Stimulated activated CD8-positive, alpha-beta memory T cell treated with anti-CD3 and anti-CD28 coated beads, Interleukin-2, amount 100 ng/mL, for 1 hour (primary cell): ENCODE measurements at regions not wholly inside any gene's neighbourhood (a gene's known extent, or its start where the extent isn't known, plus 50 kb on each side); places are given as distances from the start of the nearest gene placed in this dataset.
"Not testable (repeated sequence)": the region's sequence is repeated elsewhere in the genome, so short reads cannot be mapped to it uniquely, and the experiment has no call there.

ENCODE experiments used
- DNase-seq, 2 donors: peaks; one replicate each; pipeline ENCODE4 v3.0.0-alpha.2; 2020; ENCODE audit warnings: low read depth in 2 of 2

DNA sequence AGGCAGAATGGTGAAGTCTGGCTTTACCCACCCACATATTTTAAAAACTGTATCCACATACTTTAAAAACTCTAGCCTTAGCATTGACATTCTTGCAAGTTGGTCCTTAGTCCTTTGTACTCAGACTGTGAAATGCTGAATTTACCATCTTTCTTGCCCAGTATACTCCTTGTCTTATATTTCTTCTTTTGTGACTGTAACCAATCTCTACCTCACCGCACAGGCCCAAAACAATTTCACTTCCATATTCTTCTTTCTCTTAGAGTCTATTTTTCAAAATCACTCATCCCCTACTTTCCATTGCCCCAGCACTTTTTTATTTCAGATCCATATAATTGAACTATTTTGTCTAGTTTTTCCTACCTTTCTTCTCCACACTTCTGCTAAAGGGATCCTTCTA is 892.4 kb upstream of the B3GALT2 start:
- DNase-seq = no peak

DNA sequence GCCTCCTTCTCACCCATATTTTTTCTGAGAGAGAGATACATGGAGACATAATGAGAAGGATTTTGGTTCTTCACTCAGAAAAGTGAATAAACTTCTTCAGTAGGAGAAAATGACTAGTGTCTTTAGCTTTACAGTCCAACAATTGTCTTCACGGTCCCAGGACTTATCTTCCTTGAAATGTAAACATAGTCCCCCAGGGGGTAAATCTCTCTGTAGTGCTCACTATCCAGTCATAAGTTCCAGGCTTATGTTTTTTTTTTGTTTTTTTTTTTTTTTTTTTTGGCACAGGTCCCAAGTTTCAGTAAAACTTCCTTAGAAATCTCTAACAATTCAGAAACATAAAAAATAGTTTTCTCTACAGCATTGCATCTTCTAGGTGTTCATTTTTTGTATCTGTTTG is 890.2 kb upstream of the B3GALT2 start:
- no peak for DNase-seq

GRCh38 chr1:194073833-194074232 is 887.4 kb upstream of the B3GALT2 start:
- DNase-seq = no peak

DNA sequence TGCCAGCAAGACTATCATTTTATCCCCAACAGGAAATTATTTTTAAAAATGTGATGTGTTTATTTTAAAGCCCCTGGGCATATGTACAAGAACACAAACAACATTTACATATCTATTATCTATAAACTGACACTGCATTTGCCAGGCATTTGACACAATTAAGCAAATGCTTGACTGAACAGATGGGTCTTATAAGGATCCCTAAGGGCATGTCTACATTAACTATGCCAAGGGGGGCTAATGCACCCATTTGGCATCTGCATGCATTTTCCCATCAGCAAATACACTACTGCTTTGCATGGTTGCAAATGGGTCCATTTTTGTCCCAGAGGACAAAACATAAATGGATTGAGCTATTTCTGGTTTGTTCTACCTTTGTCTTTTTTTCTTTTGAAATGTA is 884.8 kb upstream of the B3GALT2 start:
- DNase-seq = no peak

DNA sequence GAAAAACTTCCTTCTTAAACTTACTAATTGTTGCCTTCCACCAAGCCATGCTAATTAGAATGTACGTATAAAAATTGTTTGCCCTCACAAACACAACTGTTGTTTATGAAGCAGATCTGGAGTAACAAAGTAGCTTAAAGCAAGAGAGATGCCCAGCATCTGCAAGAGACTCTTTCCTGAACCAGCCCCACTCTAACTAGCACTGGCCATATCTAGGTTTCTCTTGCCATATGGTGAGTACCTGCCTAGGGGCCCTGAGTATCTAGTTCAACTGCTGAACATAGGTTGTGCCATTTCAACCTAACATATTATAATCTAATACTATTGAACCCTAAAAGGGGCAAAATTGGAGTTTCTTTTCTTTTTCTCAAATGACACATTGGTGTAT is 883.4 kb upstream of the B3GALT2 start:
- no peak for DNase-seq

- no peak for DNase-seq
Observed at GRCh38 chr1:194069168-194069830, 882.9 kb upstream of the B3GALT2 start.

GRCh38 chr1:194068446-194069167 is 882.2 kb upstream of the B3GALT2 start:
- no peak for DNase-seq

DNA sequence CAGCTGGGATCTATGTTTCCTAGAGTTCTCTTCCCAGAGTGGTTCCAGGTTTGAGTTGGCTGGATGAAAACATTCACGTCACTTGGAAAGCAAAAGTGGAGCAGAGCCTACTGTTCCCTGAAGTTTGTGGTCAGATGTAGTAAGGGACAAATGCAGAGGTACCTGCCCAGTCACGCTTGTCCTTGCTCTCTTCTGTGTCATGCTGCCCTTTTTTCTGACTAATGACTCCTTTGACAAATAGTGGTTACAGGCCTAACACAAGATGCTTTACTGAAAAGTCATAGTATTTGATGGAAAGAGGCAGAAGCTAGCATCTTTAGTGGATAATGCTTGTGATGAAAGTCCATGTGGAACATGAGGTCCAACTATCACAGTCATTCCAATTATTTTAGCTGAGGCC is 881.4 kb upstream of the B3GALT2 start:
- DNase-seq = no peak

DNA sequence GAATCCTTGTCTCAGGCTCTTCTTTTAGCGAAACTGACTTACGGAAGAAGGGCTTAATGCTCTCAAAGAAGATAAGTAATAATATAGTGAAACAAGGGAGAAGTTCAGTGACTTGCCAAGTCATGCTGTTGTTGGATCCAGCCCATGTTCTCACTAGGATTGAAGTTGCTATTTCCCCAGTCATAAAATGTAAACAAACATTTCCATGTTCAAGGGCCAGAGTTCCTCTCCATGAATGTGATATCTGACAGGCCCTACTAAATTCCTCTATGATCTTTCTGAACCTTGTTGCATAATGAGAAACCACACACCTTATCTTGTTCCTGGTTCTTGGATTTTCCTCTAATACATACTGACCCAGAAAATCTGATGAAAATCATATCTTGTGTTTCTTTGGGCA is 876.5 kb upstream of the B3GALT2 start:
- no peak for DNase-seq

GRCh38 chr1:194062526-194062925 is 876.1 kb upstream of the B3GALT2 start:
- no peak for DNase-seq

GRCh38 chr1:194060481-194060880 is 874.1 kb upstream of the B3GALT2 start:
- no peak for DNase-seq

GRCh38 chr1:194058268-194058667 is 871.9 kb upstream of the B3GALT2 start:
- DNase-seq = not testable (repeated sequence)

DNA sequence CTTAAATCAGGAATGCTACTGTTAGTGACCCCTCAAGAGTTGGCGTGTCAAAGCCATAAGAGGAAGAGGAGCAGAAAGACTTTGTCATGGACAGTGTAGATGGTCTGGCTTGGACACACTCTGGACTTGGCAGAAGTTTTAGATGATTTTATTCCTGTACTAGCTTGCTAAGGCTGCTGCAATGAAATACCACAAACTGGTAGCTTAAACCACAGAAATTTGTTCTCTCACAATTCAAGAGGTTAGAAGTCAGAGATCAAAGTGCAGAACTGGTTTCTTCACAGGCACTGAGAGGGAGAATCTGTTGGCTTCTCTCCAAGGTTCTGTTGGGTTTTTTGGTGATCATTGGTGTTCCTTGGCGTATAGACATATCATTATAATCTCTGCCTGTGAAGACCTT is 869.8 kb upstream of the B3GALT2 start:
- DNase-seq = no peak

GRCh38 chr1:194055536-194055935 is 869.1 kb upstream of the B3GALT2 start:
- DNase-seq = no peak

DNA sequence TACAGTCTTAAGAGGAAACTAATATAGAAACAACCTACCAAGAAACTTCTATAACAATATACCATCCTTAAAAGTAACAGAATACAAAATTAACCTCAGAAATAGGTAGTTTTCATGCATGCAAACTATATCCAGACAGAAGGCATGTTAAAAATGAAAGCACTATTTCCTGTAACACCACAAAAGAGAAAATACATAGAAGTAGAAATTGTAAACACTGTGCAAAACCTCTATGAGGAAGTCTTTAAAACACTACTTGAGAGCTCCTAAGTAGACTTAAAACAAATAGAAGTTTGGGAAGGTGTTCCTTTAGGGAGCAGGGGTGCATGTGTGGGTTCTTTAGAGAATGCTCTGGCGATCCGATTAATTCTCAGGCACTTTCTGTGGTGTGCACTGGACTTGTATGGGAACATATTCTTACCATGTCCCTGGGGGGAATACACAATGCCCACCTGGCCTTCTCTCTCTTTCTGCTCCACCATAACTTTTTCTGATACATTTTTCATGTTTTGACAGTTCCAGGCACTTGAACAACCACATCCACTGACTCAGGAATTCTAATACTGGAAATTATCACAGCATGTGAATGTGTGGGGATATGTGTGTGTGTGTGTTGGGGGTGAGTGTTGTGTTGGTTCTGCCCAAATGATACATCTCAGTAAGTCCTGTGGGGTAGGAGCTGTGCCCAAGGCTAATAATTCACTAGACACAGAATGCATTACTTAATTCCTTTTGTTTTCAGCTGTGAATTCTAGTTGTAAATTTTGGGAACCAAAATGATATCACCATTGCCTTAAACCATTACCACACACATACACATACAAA is 866.3 kb upstream of the B3GALT2 start:
- no peak for DNase-seq

DNA sequence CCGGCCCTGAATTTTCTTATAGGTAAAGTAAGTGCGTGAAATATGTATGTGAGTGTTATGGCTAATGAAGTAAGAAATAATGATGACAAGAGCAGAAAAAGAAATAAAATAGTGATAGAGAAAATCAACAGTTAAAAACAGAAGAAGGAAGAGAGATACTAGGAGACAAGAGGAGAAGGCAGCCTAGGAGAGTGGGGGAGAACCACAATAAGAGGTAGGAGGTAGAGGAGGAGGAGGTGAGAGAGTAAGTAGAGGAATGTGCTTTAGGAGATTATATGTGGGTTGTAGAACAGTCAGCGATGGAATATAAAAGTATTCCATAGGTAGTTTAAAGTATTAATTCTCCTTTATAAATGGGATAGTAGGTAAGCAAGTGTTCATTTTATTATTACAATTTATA is 861.5 kb upstream of the B3GALT2 start:
- no peak for DNase-seq

- no peak for DNase-seq
Observed at GRCh38 chr1:194047206-194047605, 860.8 kb upstream of the B3GALT2 start.

DNA sequence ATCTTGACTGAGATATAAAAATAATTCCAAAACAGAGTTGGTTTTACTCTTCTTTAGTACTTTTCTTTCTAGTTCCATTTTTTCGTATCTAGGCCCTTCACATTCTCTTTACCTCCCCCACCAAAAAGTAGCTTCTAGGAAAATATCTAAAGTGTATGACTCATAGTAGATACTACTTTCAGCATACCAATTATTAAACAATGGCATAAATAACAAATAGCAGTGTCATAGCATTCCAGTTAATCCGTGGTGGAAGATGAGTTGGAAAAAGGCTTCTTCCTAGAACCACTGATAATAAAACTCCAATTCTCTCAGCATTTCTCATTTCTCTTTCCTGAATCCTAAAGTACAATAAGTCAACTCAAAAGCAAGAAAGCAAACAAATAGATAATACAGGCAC is 859.0 kb upstream of the B3GALT2 start:
- DNase-seq = no peak

DNA sequence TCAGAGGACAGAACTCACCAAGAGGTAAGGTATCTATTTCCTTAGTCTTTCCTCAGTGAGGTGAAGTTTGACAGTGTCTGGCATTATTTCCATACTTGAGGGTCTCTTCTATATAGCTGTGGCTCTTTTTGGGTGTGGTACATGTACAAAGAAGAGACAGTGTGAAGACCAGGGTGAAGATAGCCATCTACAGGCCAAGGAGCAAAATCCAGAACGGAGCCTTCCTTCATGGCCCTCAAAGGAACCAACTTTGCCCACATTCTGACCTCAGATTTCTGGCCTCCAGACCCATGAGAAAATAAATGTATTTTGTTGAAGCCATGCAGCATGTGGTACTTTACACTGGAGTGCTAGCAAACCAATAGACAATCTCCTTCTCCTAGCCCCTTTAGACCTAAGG is 858.5 kb upstream of the B3GALT2 start:
- no peak for DNase-seq

GRCh38 chr1:194043984-194044755 is 857.8 kb upstream of the B3GALT2 start:
- no peak for DNase-seq

DNA sequence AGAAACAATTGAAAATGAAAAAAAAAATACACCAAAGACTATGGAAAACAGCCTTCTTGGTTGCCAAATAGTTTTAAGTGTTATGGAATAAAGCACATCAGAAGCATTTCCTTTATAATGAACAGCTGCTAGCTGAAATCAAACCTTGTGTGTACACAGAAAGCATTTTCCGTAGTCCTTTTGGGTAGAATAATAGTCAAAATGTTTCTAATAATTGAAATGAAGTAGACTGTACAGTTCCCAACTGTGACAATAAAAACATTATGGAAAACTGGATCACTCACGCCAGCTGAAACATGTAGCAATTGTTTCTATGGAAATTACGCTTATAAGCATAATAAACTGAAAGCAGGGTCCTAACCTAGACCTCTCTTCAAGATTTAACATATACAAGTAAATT is 856.3 kb upstream of the B3GALT2 start:
- DNase-seq = no peak

GRCh38 chr1:194040496-194040895 is 854.1 kb upstream of the B3GALT2 start:
- DNase-seq = no peak
